GM08714 (cell line): ENCODE measurements at regions not wholly inside any gene's neighbourhood (a gene's known extent, or its start where the extent isn't known, plus 50 kb on each side); places are given as distances from the start of the nearest gene placed in this dataset.

Experiments
- H3K4me3 ChIP-seq: fragments of 200-500 bp; sonication (Bioruptor generic); 2 replicates; pipeline ENCODE4 v1.5.1; 2014; ENCODE audit warnings: mild to moderate bottlenecking, low read length, inconsistent platforms
- ZNF274 ChIP-seq: IDR thresholded peaks from 2 replicates; pipeline ENCODE4 v1.6.1; 2012; ENCODE audit warnings: mild to moderate bottlenecking, low read depth, low read length

GRCh38 chr9:117775591-117775990 is 71.4 kb downstream of the TLR4 start:
- no peak for TF ChIP-seq ZNF274
- no peak overlapping the region for H3K4me3 ChIP-seq

- H3K4me3 ChIP-seq: no peak overlapping the region
- no peak for TF ChIP-seq ZNF274
Measured at GRCh38 chr9:117777823-117778222, 73.6 kb downstream of the TLR4 start.

GRCh38 chr9:117779760-117780159 is 75.6 kb downstream of the TLR4 start:
- H3K4me3 ChIP-seq: no peak overlapping the region
- TF ChIP-seq ZNF274: no peak

GRCh38 chr9:117782931-117783788 is 79.0 kb downstream of the TLR4 start:
- H3K4me3 ChIP-seq: peak overlapping the region; percentile 70; the same call in 1 of the 2 replicates
- TF ChIP-seq ZNF274: no peak

GRCh38 chr9:117783828-117784227 is 79.6 kb downstream of the TLR4 start:
- H3K4me3 ChIP-seq: no peak overlapping the region
- no peak for TF ChIP-seq ZNF274

GRCh38 chr9:117784996-117785395 is 80.8 kb downstream of the TLR4 start:
- no peak for TF ChIP-seq ZNF274
- no peak overlapping the region for H3K4me3 ChIP-seq

GRCh38 chr9:117787746-117788145 is 83.5 kb downstream of the TLR4 start:
- TF ChIP-seq ZNF274: no peak
- no peak overlapping the region for H3K4me3 ChIP-seq

GRCh38 chr9:117795271-117795670 is 91.1 kb downstream of the TLR4 start:
- no peak for TF ChIP-seq ZNF274
- H3K4me3 ChIP-seq: no peak overlapping the region

GRCh38 chr9:117796681-117797080 is 92.5 kb downstream of the TLR4 start:
- no peak for TF ChIP-seq ZNF274
- no peak overlapping the region for H3K4me3 ChIP-seq

GRCh38 chr9:117800389-117800788 is 96.2 kb downstream of the TLR4 start:
- no peak overlapping the region for H3K4me3 ChIP-seq

GRCh38 chr9:117809751-117810150 is 105.5 kb downstream of the TLR4 start:
- H3K4me3 ChIP-seq: no peak overlapping the region
- no peak for TF ChIP-seq ZNF274

More at GRCh38 chr9:117800389-117800788, 96.2 kb downstream of the TLR4 start:
- no peak for TF ChIP-seq ZNF274

GRCh38 chr9:117815315-117815714 is 111.1 kb downstream of the TLR4 start:
- TF ChIP-seq ZNF274: no peak
- no peak overlapping the region for H3K4me3 ChIP-seq

- no peak for TF ChIP-seq ZNF274
- H3K4me3 ChIP-seq: no peak overlapping the region
Measured at GRCh38 chr9:117815948-117816347, 111.7 kb downstream of the TLR4 start.

GRCh38 chr9:117821954-117822353 is 117.8 kb downstream of the TLR4 start:
- TF ChIP-seq ZNF274: no peak
- H3K4me3 ChIP-seq: no peak overlapping the region

GRCh38 chr9:117823576-117823975 is 119.4 kb downstream of the TLR4 start:
- no peak overlapping the region for H3K4me3 ChIP-seq
- no peak for TF ChIP-seq ZNF274
